Lower leg skin (tissue), 4 donors: ENCODE measurements at regions not wholly inside any gene's neighbourhood (a gene's known extent, or its start where the extent isn't known, plus 50 kb on each side); places are given as distances from the start of the nearest gene placed in this dataset.

Source experiments
- DNase-seq, 2 donors: peaks; one replicate each; pipeline ENCODE4 v3.0.0-alpha.2; 2019; ENCODE audit warnings: low spot score in 2 of 2
- H3K4me3 ChIP-seq: fragments of 200-600 bp; sonication (generic); 2 replicates; pipeline ENCODE4 v1.5.1; 2017; ENCODE audit warnings: mild to moderate bottlenecking, low read depth; ENCODE audit not compliant: poor library complexity, severe bottlenecking
- CTCF ChIP-seq, 3 donors: fragments of 450-650 bp; IDR thresholded peaks; one replicate each; pipeline ENCODE4 v1.5.1; 2016; ENCODE audit warnings: antibody characterized with exemption in 3 of 3, mild to moderate bottlenecking in 3 of 3, moderate library complexity in 2 of 3
- POLR2A ChIP-seq, 2 donors: fragments of 450-650 bp; IDR thresholded peaks; one replicate each; pipeline ENCODE4 v1.6.1; 2016 to 2017; ENCODE audit warnings: antibody characterized with exemption in 2 of 2, mild to moderate bottlenecking in 1 of 2, moderate library complexity in 1 of 2
- WGBS, 2 donors: methylation state at CpG; one replicate each; pipeline ENCODE4 v1.1.5; 2018; 5-methylcytosine and 5-hydroxymethylcytosine counted together
- intact Hi-C: fragments of 100-400 bp; cut with DNase I; formaldehyde crosslinking; loops from one replicate; pipeline ENCODE4 v1.15.0; 2023; ENCODE audit warnings: low total_unique reads

DNA sequence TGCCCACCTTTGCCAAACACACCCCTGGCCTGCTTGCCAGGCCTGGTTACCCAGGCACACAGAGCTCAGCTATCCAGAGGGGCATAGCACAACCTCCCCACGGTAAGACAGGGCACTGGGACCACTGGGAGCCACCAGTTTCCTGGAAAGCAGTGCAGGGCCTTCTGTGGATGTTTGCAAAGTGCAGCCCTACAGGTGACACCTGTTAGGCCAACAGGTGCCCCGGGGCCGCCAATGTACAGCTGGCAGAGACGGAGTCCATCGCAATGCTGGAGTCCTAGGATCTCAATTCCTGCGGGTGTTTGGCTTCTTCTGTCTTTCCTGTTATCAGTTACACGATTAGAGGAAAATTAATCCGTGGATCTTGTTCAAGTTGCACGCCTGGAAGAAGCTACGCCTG lies 94.9 kb downstream of the NPTX2 start:
- WGBS, 2 donors: 85 to 87% methylated on average over 10 of the region's 10 CpGs
- no peak for TF ChIP-seq CTCF (IDR thresholded peaks at IDR 0.05)
- no peak for TF ChIP-seq POLR2A (IDR thresholded peaks at IDR 0.05)
- DNase-seq: no peak
- H3K4me3 ChIP-seq: no peak overlapping the region
- intact Hi-C loops: no loop called here

DNA sequence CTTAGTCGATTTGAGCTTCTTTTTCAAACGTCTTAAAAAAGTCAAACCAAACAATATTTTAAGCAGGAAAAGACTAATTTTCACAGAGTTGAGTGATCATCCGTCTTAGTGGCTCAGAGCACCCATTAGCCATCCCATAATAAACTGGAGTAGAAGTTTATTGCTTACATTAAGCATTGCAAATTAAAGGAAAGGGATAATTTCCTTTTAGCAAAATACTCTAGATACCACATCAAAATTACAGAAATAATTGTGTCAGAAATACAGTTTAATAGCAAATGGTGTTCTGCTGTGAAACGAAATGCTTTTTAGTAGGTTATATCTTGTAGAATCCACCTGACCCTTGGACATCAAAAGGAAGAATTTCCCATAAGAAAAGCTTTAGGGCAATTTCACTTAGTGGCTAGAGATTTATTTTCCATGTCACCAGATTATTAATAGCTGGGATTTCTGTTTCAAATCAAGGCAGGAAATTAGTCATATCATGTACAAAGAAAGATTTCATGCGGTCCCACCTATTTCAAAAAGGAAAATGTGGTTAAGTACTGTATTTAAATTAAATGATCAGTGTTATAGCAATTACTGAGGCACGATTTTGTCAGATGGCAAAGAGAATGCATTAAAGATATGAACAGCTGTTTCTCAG lies 96.2 kb downstream of the NPTX2 start:
- intact Hi-C loops: no loop called here
- 27 to 36% methylated on average over 6 of the region's 6 CpGs for WGBS, 2 donors
- H3K4me3 ChIP-seq: no peak overlapping the region
- no peak for DNase-seq
- TF ChIP-seq POLR2A (IDR thresholded peaks at IDR 0.05) (no peak), CTCF (IDR thresholded peaks at IDR 0.05) (no peak)

DNA sequence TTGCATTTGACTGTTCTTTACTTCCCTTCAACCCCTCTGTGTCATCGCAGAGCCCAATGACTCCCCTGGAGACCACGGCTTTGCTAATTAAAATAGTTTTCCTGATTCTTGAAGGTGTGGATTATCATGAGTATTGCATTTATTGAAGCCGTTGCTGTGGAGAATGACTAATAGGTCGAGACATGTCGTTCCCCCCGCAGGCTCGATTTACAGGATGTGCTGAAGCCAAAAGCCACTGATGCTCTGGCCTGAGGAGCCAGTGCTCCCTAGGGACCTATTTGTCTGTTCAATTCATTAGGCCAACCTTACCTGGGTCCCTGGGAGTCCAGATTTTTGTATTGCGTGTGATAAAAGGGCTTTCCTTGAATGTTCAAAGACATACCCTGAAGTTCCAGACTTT lies 102.3 kb downstream of the NPTX2 start:
- no peak for DNase-seq
- intact Hi-C loops: no loop called here
- WGBS, 2 donors: 64 to 69% methylated on average over 8 of the region's 8 CpGs

GRCh38 chr7:98722402-98722801 lies 105.3 kb downstream of the NPTX2 start:
- TF ChIP-seq POLR2A (IDR thresholded peaks at IDR 0.05) (no peak), CTCF (IDR thresholded peaks at IDR 0.05) (no peak)
- DNase-seq: no peak
- 30 to 46% methylated on average over 4 of the region's 4 CpGs for WGBS, 2 donors
- no peak overlapping the region for H3K4me3 ChIP-seq
- intact Hi-C loops: no loop called here

More for the DNA sequence above, 102.3 kb downstream of the NPTX2 start:
- H3K4me3 ChIP-seq: no peak overlapping the region
- no peak for TF ChIP-seq CTCF (IDR thresholded peaks at IDR 0.05)

DNA sequence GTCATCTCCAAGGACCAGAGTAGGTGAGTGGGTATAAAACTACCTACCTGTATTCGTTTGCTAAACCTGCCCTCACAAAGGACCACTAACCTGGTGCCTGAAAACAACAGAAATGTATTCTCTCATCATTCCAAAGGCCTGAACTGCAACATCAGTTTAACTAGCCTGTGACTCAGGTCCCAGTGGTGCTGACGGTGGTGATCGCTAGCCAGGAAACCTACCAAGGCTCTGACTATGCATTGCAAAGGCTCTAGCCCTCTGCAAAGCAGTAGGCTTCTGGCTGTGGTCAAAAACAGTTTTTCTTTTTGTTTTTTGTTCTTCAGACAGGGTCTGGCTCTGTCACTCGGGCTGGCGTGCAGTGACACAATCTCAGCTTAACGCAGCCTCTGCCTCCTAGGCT lies 107.5 kb downstream of the NPTX2 start:
- DNase-seq: no peak
- no peak overlapping the region for H3K4me3 ChIP-seq
- intact Hi-C loops: no loop called here
- WGBS, 2 donors: 71 to 72% methylated on average over 6 of the region's 6 CpGs
- TF ChIP-seq CTCF (IDR thresholded peaks at IDR 0.05) (no peak), POLR2A (IDR thresholded peaks at IDR 0.05) (no peak)

GRCh38 chr7:98727146-98727709 lies 110.1 kb downstream of the NPTX2 start:
- WGBS, 2 donors: 51 to 59% methylated on average over 7 of the region's 7 CpGs
- no peak overlapping the region for H3K4me3 ChIP-seq
- intact Hi-C loops: no loop called here
- TF ChIP-seq POLR2A (IDR thresholded peaks at IDR 0.05): no peak
- TF ChIP-seq CTCF (IDR thresholded peaks at IDR 0.05): no peak
- no peak for DNase-seq
